SK-N-SH (cell line): ENCODE measurements at regions not wholly inside any gene's neighbourhood (a gene's known extent, or its start where the extent isn't known, plus 50 kb on each side); places are given as distances from the start of the nearest gene placed in this dataset.

Source experiments
- CTCF ChIA-PET: fragments of 300-600, 350-600 bp; formaldehyde crosslinking; extraction: SDS; loops from one replicate; lab custom pipeline; 2021; lab: Yijun Ruan, JAX
- POLR2A ChIA-PET: fragments of 350-600 bp; sonication (Branson Sonifier 250); formaldehyde crosslinking; extraction: SDS; loops from one replicate; lab custom pipeline; 2020; ENCODE audit warnings: antibody characterized with exemption, inconsistent platforms; lab: Yijun Ruan, JAX
- DNase-seq: peaks from one replicate; pipeline ENCODE4 v3.0.0; 2012
- H2AFZ ChIP-seq: fragments of 200-600 bp; sonication (generic); 2 replicates; pipeline ENCODE4 v1.8.1; 2016; ENCODE audit warnings: antibody characterized with exemption, mild to moderate bottlenecking, low read depth
- H3F3A ChIP-seq: fragments of 200-600 bp; sonication (generic); replicated peaks from 2 replicates; pipeline ENCODE3; 2016; ENCODE audit warnings: antibody characterized with exemption, mild to moderate bottlenecking; ENCODE audit not compliant: insufficient read depth
- H3K27ac ChIP-seq, 2 experiments: fragments of 200-500 bp in 1 of 2; fragments of 200-600 bp in 1 of 2; sonication (Bioruptor generic) in 1 of 2; sonication (generic), shearing (Covaris generic) in 1 of 2; 2 replicates each; pipeline versions ENCODE4 v1.5.1 to v1.6.1; 2014 to 2016; ENCODE audit warnings: low read depth in 2 of 2, inconsistent platforms in 1 of 2, low read length in 1 of 2, mild to moderate bottlenecking in 1 of 2, mixed read lengths in 1 of 2
- H3K27me3 ChIP-seq: fragments of 200-600 bp; sonication (generic), shearing (Covaris generic); 2 replicates; pipeline ENCODE4 v1.6.1; 2016; ENCODE audit warnings: mixed run types; ENCODE audit not compliant: insufficient read depth
- H3K36me3 ChIP-seq, 2 experiments: fragments of 200-500 bp in 1 of 2; fragments of 200-600 bp in 1 of 2; sonication (Bioruptor generic) in 1 of 2; sonication (generic) in 1 of 2; replicated peaks in 1 of 2; 2 replicates each; pipeline versions ENCODE3 to v1.5.1; 2014 to 2016; ENCODE audit warnings: low read length in 1 of 2, mild to moderate bottlenecking in 1 of 2; ENCODE audit not compliant: insufficient read depth in 2 of 2, control insufficient read depth in 1 of 2
- H3K4me1 ChIP-seq, 2 experiments: fragments of 200-500 bp in 1 of 2; fragments of 200-600 bp in 1 of 2; sonication (Bioruptor generic) in 1 of 2; sonication (generic), shearing (Covaris generic) in 1 of 2; 2 replicates each; pipeline versions ENCODE4 v1.5.1 to v1.6.1; 2014 to 2016; ENCODE audit warnings: low read depth in 1 of 2, low read length in 1 of 2, mixed run types in 1 of 2; ENCODE audit not compliant: insufficient read depth in 2 of 2, control insufficient read depth in 1 of 2
- H3K4me2 ChIP-seq: fragments of 200-600 bp; sonication (generic), shearing (Covaris generic); 2 replicates; pipeline ENCODE4 v1.6.1; 2017; ENCODE audit warnings: mixed run types
- H3K4me3 ChIP-seq, 2 experiments: fragments of 200-500 bp in 1 of 2; fragments of 200-600 bp in 1 of 2; sonication (Bioruptor generic) in 1 of 2; sonication (generic), shearing (Covaris generic) in 1 of 2; 2 replicates each; pipeline versions ENCODE4 v1.5.1 to v1.8.1; 2014 to 2016; ENCODE audit warnings: low read depth in 2 of 2, inconsistent platforms in 1 of 2, low read length in 1 of 2, mild to moderate bottlenecking in 1 of 2, mixed read lengths in 1 of 2, moderate library complexity in 1 of 2
- H3K79me2 ChIP-seq: fragments of 200-600 bp; sonication (generic); 2 replicates; pipeline ENCODE4 v1.8.1; 2017; ENCODE audit warnings: mild to moderate bottlenecking; ENCODE audit not compliant: insufficient read depth
- H3K9ac ChIP-seq: fragments of 200-600 bp; sonication (generic); 2 replicates; pipeline ENCODE4 v1.6.1; 2017; ENCODE audit warnings: mixed run types
- H3K9me2 ChIP-seq: fragments of 200-600 bp; sonication (generic); 2 replicates; pipeline ENCODE4 v1.6.1; 2017; ENCODE audit warnings: mixed run types
- H3K9me3 ChIP-seq: fragments of 200-600 bp; sonication (generic); 2 replicates; pipeline ENCODE4 v1.6.1; 2017; ENCODE audit warnings: mixed run types, mild to moderate bottlenecking, moderate library complexity
- H4K20me1 ChIP-seq: fragments of 200-600 bp; sonication (generic); 2 replicates; pipeline ENCODE4 v1.6.1; 2017; ENCODE audit warnings: mild to moderate bottlenecking, mixed run types; ENCODE audit not compliant: insufficient read depth
- CHD2 ChIP-seq: fragments of 150-350 bp; IDR thresholded peaks from 2 replicates; pipeline ENCODE4 v1.6.1; 2018; ENCODE audit warnings: low read length; ENCODE audit not compliant: partially characterized antibody
- CTCF ChIP-seq: fragments of 200-600 bp; sonication (generic); IDR thresholded peaks from 2 replicates; pipeline ENCODE4 v1.6.1; 2017; ENCODE audit warnings: antibody characterized with exemption, mild to moderate bottlenecking, moderate library complexity
- ELF1 ChIP-seq: IDR thresholded peaks from 2 replicates; pipeline ENCODE4 v1.4.0; 2012
- EP300 ChIP-seq, 2 experiments: IDR thresholded peaks; 2 replicates each; pipeline versions ENCODE4 v1.4.0 to v1.6.1; 2012; ENCODE audit warnings: borderline replicate concordance in 1 of 2, low read depth in 1 of 2, low read length in 1 of 2
- FOSL2 ChIP-seq: IDR thresholded peaks from 2 replicates; pipeline ENCODE4 v1.4.0; 2012; ENCODE audit warnings: low read depth, mild to moderate bottlenecking, moderate library complexity, borderline replicate concordance
- JUND ChIP-seq: IDR thresholded peaks from 2 replicates; pipeline ENCODE4 v1.4.0; 2012
- MAX ChIP-seq: IDR thresholded peaks from 2 replicates; pipeline ENCODE4 v1.4.0; 2012; ENCODE audit warnings: low read depth
- MXI1 ChIP-seq: IDR thresholded peaks from 2 replicates; pipeline ENCODE4 v1.6.1; 2012; ENCODE audit warnings: mild to moderate bottlenecking, low read depth, low read length, improper control_type of control experiment
- NRF1 ChIP-seq: IDR thresholded peaks from 2 replicates; pipeline ENCODE4 v1.6.1; 2012; ENCODE audit warnings: low read depth, mild to moderate bottlenecking, low read length
- PBX3 ChIP-seq: IDR thresholded peaks from 2 replicates; pipeline ENCODE4; 2012
- POLR2AphosphoS5 ChIP-seq: IDR thresholded peaks from 2 replicates; pipeline ENCODE4 v1.6.1; 2012; ENCODE audit warnings: low read depth, low read length
- RXRA ChIP-seq: IDR thresholded peaks from 2 replicates; pipeline ENCODE4 v1.4.0; 2012; ENCODE audit warnings: low read depth, mild to moderate bottlenecking, borderline replicate concordance
- TAF1 ChIP-seq: IDR thresholded peaks from 2 replicates; pipeline ENCODE4 v1.6.1; 2012; ENCODE audit warnings: low read depth, mild to moderate bottlenecking, low read length, moderate library complexity, borderline replicate concordance
- TCF12 ChIP-seq: IDR thresholded peaks from 2 replicates; pipeline ENCODE4 v1.4.0; 2012
- USF1 ChIP-seq: IDR thresholded peaks from 2 replicates; pipeline ENCODE4 v1.4.0; 2012; ENCODE audit warnings: low read depth, borderline replicate concordance
- ZBTB33 ChIP-seq: IDR thresholded peaks from 2 replicates; pipeline ENCODE4 v1.4.0; 2012; ENCODE audit warnings: low read depth, borderline replicate concordance
- WGBS: methylation state at CpG from one replicate; pipeline ENCODE4 v1.1.6; 2017; ENCODE audit warnings: low lambda C conversion rate; 5-methylcytosine and 5-hydroxymethylcytosine counted together

- no peaks in the 10 kb centered on the region for H3K9me2 ChIP-seq
- CTCF ChIA-PET, result no interaction called here
- no peaks in the 10 kb centered on the region for H3K9me3 ChIP-seq
- TF ChIP-seq FOSL2, result no peak
- no peak for TF ChIP-seq JUND
- no peak for TF ChIP-seq TAF1
- TF ChIP-seq ELF1, result no peak
- TF ChIP-seq MXI1, result no peak
- TF ChIP-seq POLR2AphosphoS5, result no peak
- TF ChIP-seq ZBTB33, result no peak
- TF ChIP-seq EP300 (IDR thresholded peaks at IDR 0.05; ENCODE audit: borderline replicate concordance in 1 of 2, low read depth in 1 of 2, low read length in 1 of 2), result no peak
- TF ChIP-seq USF1, result no peak
- no peak for TF ChIP-seq MAX
- TF ChIP-seq NRF1, result no peak
- TF ChIP-seq, all 33 proteins: peak for 0
- H3K4me3 ChIP-seq, result no peak overlapping the region
- no peaks in the 10 kb centered on the region for H3K79me2 ChIP-seq
- no peak overlapping the region for H3K27ac ChIP-seq
- H4K20me1 ChIP-seq, result no peaks in the 10 kb centered on the region
- no peak for DNase-seq
- POLR2A ChIA-PET, result no interaction called here
- no peaks in the 10 kb centered on the region for H3K27me3 ChIP-seq
- peaks cover 0 to 12% of the 10 kb centered on the region in 2 experiments; a peak in 1 of 4 replicates for H3K4me1 ChIP-seq
- no peak overlapping the region for H2AFZ ChIP-seq
- H3K36me3 ChIP-seq, result no peaks in the 10 kb centered on the region
- no peaks in the 10 kb centered on the region for H3F3A ChIP-seq
- 86% methylated on average over 14 of the region's 14 CpGs for WGBS
- H3K9ac ChIP-seq, result no peak overlapping the region
- H3K4me2 ChIP-seq, result no peak overlapping the region
Measured at GRCh38 chr2:241945803-241946202, 76.3 kb downstream of the RTP5 start.

- H3F3A ChIP-seq, result no peaks in the 10 kb centered on the region
- H3K36me3 ChIP-seq, result no peaks in the 10 kb centered on the region
- H4K20me1 ChIP-seq, result no peaks in the 10 kb centered on the region
- H3K9me2 ChIP-seq, result no peaks in the 10 kb centered on the region
- H3K4me3 ChIP-seq, result no peak overlapping the region
- no peak overlapping the region for H3K9ac ChIP-seq
- H2AFZ ChIP-seq, result no peak overlapping the region
- no peak overlapping the region for H3K27ac ChIP-seq
- H3K4me1 ChIP-seq, result peaks cover 0 to 14% of the 10 kb centered on the region in 2 experiments; a peak in 1 of 4 replicates
- POLR2A ChIA-PET, result no interaction called here
- CTCF ChIA-PET, result no interaction called here
- no peak overlapping the region for H3K4me2 ChIP-seq
- no peak for DNase-seq
- H3K27me3 ChIP-seq, result no peaks in the 10 kb centered on the region
- no peaks in the 10 kb centered on the region for H3K9me3 ChIP-seq
- TF ChIP-seq TCF12 (no peak), PBX3 (no peak), USF1 (no peak), FOSL2 (no peak), RXRA (no peak), CHD2 (no peak), CTCF (no peak)
- 78% methylated on average over 32 of the region's 32 CpGs for WGBS
- no peaks in the 10 kb centered on the region for H3K79me2 ChIP-seq
Measured at GRCh38 chr2:241946306-241947003, 76.9 kb downstream of the RTP5 start.
